A673 (cell line): ENCODE measurements at regions not wholly inside any gene's neighbourhood (a gene's known extent, or its start where the extent isn't known, plus 50 kb on each side); places are given as distances from the start of the nearest gene placed in this dataset.

Experiments
- BruUV-seq: library from RNA; stranded (reverse); fragments of 400-500 nt; replicated peaks from 2 replicates; lab custom pipeline; 2021; lab: Mats Ljungman, UMichigan
- CTCF ChIA-PET: fragments of 300-600 bp; sonication (Branson Sonifier 250); formaldehyde crosslinking; loops from one replicate; lab custom pipeline; 2022; ENCODE audit warnings: antibody characterized with exemption; lab: Charles Lee
- POLR2A ChIA-PET: fragments of 300-600 bp; sonication (Branson Sonifier 250); formaldehyde crosslinking; loops from one replicate; lab custom pipeline; 2022; ENCODE audit warnings: antibody characterized with exemption; ENCODE audit not compliant: low non-redundant PET; lab: Charles Lee
- DNase-seq: peaks from one replicate; pipeline ENCODE4 v3.0.0-alpha.2; 2015; ENCODE audit warnings: low spot score
- H3K27ac ChIP-seq: fragments of 200-600 bp; sonication (generic); 2 replicates; pipeline ENCODE4 v1.5.1; 2016; ENCODE audit warnings: mixed run types, low read depth, mild to moderate bottlenecking, mixed read lengths, antibody characterized with exemption, low read length; ENCODE audit not compliant: poor library complexity, severe bottlenecking
- H3K27me3 ChIP-seq: fragments of 200-600 bp; sonication (generic); replicated peaks from 2 replicates; pipeline ENCODE4 v1.6.1; 2017; ENCODE audit warnings: mixed run types, low read depth, mild to moderate bottlenecking, mixed read lengths, antibody characterized with exemption, low read length; ENCODE audit not compliant: insufficient read depth, poor library complexity
- H3K36me3 ChIP-seq: fragments of 200-600 bp; sonication (generic); 2 replicates; pipeline ENCODE4 v1.6.1; 2016; ENCODE audit warnings: mixed run types, mild to moderate bottlenecking, mixed read lengths, antibody characterized with exemption, low read length; ENCODE audit not compliant: insufficient read depth, poor library complexity, severe bottlenecking
- H3K4me1 ChIP-seq: fragments of 200-600 bp; sonication (generic); 2 replicates; pipeline ENCODE4 v1.6.1; 2017; ENCODE audit warnings: mixed run types, mild to moderate bottlenecking, mixed read lengths, antibody characterized with exemption, low read length; ENCODE audit not compliant: insufficient read depth, poor library complexity, severe bottlenecking
- H3K4me3 ChIP-seq: fragments of 200-600 bp; sonication (generic); 2 replicates; pipeline ENCODE4 v1.5.1; 2016; ENCODE audit warnings: low read depth, mixed run types, mild to moderate bottlenecking, mixed read lengths, low read length; ENCODE audit not compliant: poor library complexity, severe bottlenecking
- H3K9me3 ChIP-seq: fragments of 200-600 bp; sonication (generic); 2 replicates; pipeline ENCODE4 v1.6.1; 2016; ENCODE audit warnings: mixed run types, low read depth, mild to moderate bottlenecking, mixed read lengths, antibody characterized with exemption, low read length; ENCODE audit not compliant: poor library complexity, severe bottlenecking
- EZH2 ChIP-seq: fragments of 200-600 bp; sonication (generic); IDR thresholded peaks from 2 replicates; pipeline ENCODE4 v1.6.1; 2017; ENCODE audit warnings: borderline replicate concordance, low read depth, mild to moderate bottlenecking, mixed read lengths, antibody characterized with exemption, low read length; ENCODE audit not compliant: poor library complexity, severe bottlenecking
- intact Hi-C: fragments of 100-400 bp; cut with micrococcal nuclease; formaldehyde crosslinking; loops from one replicate; pipeline ENCODE4 v1.10.0; 2022; ENCODE audit not compliant: unreplicated experiment
- TF ChIP-seq, protein P1 (sequence below): fragments of 300-800, 200-600 bp; sonication (generic); conservative IDR thresholded peaks from 2 replicates; pipeline ENCODE4 v1.5.1; 2017; ENCODE audit warnings: low read depth, mild to moderate bottlenecking, antibody characterized with exemption, low read length, moderate library complexity, mixed read lengths

DNA sequence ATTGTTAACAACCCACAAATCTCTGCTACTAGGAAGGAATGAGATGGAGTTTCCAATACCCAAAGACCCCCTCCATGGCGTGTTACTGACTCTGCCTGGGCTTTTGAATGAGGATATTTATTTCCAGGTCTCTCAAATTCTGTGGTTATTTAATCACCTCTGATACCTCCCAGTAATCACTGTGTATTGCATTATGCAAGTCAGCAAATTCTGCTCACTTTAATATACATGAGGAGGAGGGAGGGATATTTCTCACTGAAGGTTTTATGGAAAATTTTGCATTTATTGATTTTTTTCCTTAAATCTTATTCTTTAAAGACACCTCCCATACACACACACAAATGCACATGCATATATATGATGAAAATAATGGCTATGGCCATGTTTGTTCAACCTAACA, 962.9 kb downstream of the VRK1 start:
- H3K4me3 ChIP-seq = no peak overlapping the region
- intact Hi-C loops = no loop called here
- H3K36me3 ChIP-seq = no peaks in the 10 kb centered on the region
- no peaks in the 10 kb centered on the region for H3K27me3 ChIP-seq
- no peaks in the 10 kb centered on the region for H3K4me1 ChIP-seq
- no peaks in the 10 kb centered on the region for H3K9me3 ChIP-seq
- POLR2A ChIA-PET = no interaction called here
- no TSS peak for BruUV-seq
- CTCF ChIA-PET = no interaction called here
- TF ChIP-seq, protein P1, sequence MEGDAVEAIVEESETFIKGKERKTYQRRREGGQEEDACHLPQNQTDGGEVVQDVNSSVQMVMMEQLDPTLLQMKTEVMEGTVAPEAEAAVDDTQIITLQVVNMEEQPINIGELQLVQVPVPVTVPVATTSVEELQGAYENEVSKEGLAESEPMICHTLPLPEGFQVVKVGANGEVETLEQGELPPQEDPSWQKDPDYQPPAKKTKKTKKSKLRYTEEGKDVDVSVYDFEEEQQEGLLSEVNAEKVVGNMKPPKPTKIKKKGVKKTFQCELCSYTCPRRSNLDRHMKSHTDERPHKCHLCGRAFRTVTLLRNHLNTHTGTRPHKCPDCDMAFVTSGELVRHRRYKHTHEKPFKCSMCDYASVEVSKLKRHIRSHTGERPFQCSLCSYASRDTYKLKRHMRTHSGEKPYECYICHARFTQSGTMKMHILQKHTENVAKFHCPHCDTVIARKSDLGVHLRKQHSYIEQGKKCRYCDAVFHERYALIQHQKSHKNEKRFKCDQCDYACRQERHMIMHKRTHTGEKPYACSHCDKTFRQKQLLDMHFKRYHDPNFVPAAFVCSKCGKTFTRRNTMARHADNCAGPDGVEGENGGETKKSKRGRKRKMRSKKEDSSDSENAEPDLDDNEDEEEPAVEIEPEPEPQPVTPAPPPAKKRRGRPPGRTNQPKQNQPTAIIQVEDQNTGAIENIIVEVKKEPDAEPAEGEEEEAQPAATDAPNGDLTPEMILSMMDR = no peak
- H3K27ac ChIP-seq = no peak overlapping the region
- DNase-seq = no peak

DNA sequence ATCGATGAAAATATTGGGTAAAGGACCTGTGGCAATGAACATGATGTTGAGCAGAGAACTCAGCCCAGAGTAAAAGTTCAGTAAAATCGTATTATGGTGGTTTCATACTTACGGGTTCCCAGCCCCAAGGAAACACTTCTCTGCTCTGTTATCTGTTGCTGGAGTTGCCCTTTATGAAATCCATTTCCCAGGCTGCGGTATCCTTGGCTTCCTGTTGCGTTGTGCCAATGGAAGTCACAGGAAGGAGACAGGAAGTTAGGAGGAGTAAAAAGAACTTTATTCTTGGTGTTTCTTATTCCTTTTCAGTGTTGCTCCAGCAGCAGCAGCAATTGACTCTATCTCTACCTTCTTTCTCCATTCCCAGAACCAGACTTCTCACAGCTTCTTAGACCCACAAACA, 965.2 kb downstream of the VRK1 start:
- no peak overlapping the region for H3K4me3 ChIP-seq
- CTCF ChIA-PET = no interaction called here
- no TSS peak for BruUV-seq
- no peaks in the 10 kb centered on the region for H3K4me1 ChIP-seq
- intact Hi-C loops = no loop called here
- no peak overlapping the region for H3K27ac ChIP-seq
- no peaks in the 10 kb centered on the region for H3K36me3 ChIP-seq
- DNase-seq = peak; percentile 31
- POLR2A ChIA-PET = no interaction called here
- H3K27me3 ChIP-seq = no peaks in the 10 kb centered on the region
- no peaks in the 10 kb centered on the region for H3K9me3 ChIP-seq
- TF ChIP-seq EZH2 = no peak
- TF ChIP-seq, protein P1 = no peak

DNA sequence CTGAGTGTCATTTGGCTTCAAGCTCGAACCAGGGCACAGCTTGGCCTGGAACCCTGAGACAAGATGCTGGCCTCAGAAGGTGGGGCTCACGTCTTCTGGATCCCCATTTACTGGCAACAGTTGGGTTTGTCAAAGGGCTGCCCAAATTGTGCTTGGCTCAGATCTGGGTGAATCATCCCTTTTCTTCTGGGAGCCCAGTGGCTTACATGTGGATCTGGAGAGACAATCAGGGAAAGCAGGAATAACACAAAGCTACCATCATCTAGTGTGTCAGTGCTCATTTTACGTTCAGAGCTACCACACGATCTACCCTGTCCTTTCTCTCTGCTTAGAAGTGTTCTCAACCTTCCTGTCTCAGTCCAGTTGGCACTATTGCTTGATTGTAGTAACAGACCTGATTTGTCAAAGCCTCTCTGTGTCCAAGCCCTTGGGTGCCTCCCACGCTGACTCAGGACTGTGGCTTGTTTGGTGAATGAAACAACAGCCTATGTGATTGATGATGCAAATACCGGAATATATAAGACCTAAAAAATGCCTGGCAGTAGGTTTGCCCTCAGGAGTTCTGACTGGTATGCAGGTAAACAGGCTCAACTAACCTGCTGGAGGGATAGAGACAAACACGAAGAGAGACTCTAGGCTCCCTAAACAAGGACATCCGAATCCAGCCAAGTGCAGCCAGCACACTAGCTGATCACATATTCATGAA, 974.3 kb downstream of the VRK1 start:
- no peaks in the 10 kb centered on the region for H3K27me3 ChIP-seq
- no peaks in the 10 kb centered on the region for H3K36me3 ChIP-seq
- DNase-seq = no peak
- no peak overlapping the region for H3K27ac ChIP-seq
- no TSS peak for BruUV-seq
- CTCF ChIA-PET = no interaction called here
- TF ChIP-seq, protein P1 = no peak
- no peak for TF ChIP-seq EZH2
- intact Hi-C loops = no loop called here
- H3K4me1 ChIP-seq = no peaks in the 10 kb centered on the region
- no peaks in the 10 kb centered on the region for H3K9me3 ChIP-seq
- POLR2A ChIA-PET = no interaction called here
- no peak overlapping the region for H3K4me3 ChIP-seq
